NCI-H1105 (cell line): ENCODE measurements at regions not wholly inside any gene's neighbourhood (a gene's known extent, or its start where the extent isn't known, plus 50 kb on each side); places are given as distances from the start of the nearest gene placed in this dataset.
"Not testable (repeated sequence)": the region's sequence is repeated elsewhere in the genome, so short reads cannot be mapped to it uniquely, and the experiment has no call there.

Experiments used
- DNase-seq: peaks from one replicate; lab custom pipeline; 2025; lab: John Stamatoyannopoulos, UW

- DNase-seq, result no peak
These were observed 422.3 kb downstream of the TMEM232 start for GRCh38 chr5:110304176-110304575.

- no peak for DNase-seq
These were observed 419.8 kb downstream of the TMEM232 start for GRCh38 chr5:110306650-110307049.

- no peak for DNase-seq
These were observed 417.2 kb downstream of the TMEM232 start for GRCh38 chr5:110309222-110309621.

GRCh38 chr5:110316566-110316965, 409.9 kb downstream of the TMEM232 start:
- DNase-seq, result not testable (repeated sequence)

GRCh38 chr5:110321117-110321516, 405.4 kb downstream of the TMEM232 start:
- DNase-seq, result no peak

GRCh38 chr5:110323357-110323756, 403.1 kb downstream of the TMEM232 start:
- no peak for DNase-seq

GRCh38 chr5:110323832-110324231, 402.6 kb downstream of the TMEM232 start:
- DNase-seq, result no peak

- no peak for DNase-seq
These were observed 401.6 kb downstream of the TMEM232 start for GRCh38 chr5:110324876-110325275.

GRCh38 chr5:110329955-110330525, 396.4 kb downstream of the TMEM232 start:
- no peak for DNase-seq

- no peak for DNase-seq
These were observed 393.1 kb downstream of the TMEM232 start for GRCh38 chr5:110333384-110333783.

GRCh38 chr5:110335361-110336066, 391.0 kb downstream of the TMEM232 start:
- DNase-seq, result no peak

- DNase-seq, result no peak
These were observed 388.0 kb downstream of the TMEM232 start for GRCh38 chr5:110338341-110339083.

GRCh38 chr5:110339399-110339798, 387.1 kb downstream of the TMEM232 start:
- no peak for DNase-seq

GRCh38 chr5:110341836-110342235, 384.6 kb downstream of the TMEM232 start:
- no peak for DNase-seq

- DNase-seq, result no peak
These were observed 383.8 kb downstream of the TMEM232 start for GRCh38 chr5:110342683-110343082.

GRCh38 chr5:110343616-110344015, 382.9 kb downstream of the TMEM232 start:
- no peak for DNase-seq

- DNase-seq, result no peak
These were observed 380.8 kb downstream of the TMEM232 start for GRCh38 chr5:110345623-110346022.

GRCh38 chr5:110346893-110347358, 379.5 kb downstream of the TMEM232 start:
- no peak for DNase-seq

GRCh38 chr5:110347781-110348180, 378.7 kb downstream of the TMEM232 start:
- DNase-seq, result no peak

GRCh38 chr5:110351430-110351829, 375.0 kb downstream of the TMEM232 start:
- DNase-seq, result no peak

- DNase-seq, result no peak
These were observed 372.2 kb downstream of the TMEM232 start for GRCh38 chr5:110354311-110354710.

- DNase-seq, result no peak
These were observed 371.4 kb downstream of the TMEM232 start for GRCh38 chr5:110354915-110355644.
